ENCODE measurements at regions not wholly inside any gene's neighbourhood (a gene's known extent, or its start where the extent isn't known, plus 50 kb on each side); places are given as distances from the start of the nearest gene placed in this dataset.

GRCh38 chr1:30816211-30817076 lies 58.9 kb upstream of the LAPTM5 start:
- no peak for TF ChIP-seq EZH2 (IDR thresholded peaks at IDR 0.05; ENCODE audit: borderline replicate concordance, control insufficient read depth, low read depth, low read length)
- TF ChIP-seq CTCF (IDR thresholded peaks at IDR 0.05 in 2 of 3, conservative IDR thresholded peaks at IDR 0.05 in 1 of 3; ENCODE audit: control insufficient read depth in 2 of 3, extremely low read depth in 1 of 3, insufficient read depth in 1 of 3, low read depth in 3 of 3, low read length in 3 of 3), result no peak
- no peak for TF ChIP-seq ZBED1 (IDR thresholded peaks at IDR 0.05; ENCODE audit: borderline replicate concordance)
- no peak for TF ChIP-seq TAF1 (IDR thresholded peaks at IDR 0.05; ENCODE audit: borderline replicate concordance, low read depth, low read length)
- TF ChIP-seq MYC (IDR thresholded peaks at IDR 0.05; ENCODE audit: insufficient read depth, insufficient read length, insufficient replicate concordance, low read length, severe bottlenecking), result no peak
- TF ChIP-seq CHD4 (IDR thresholded peaks at IDR 0.05), result no peak
- no peak for TF ChIP-seq CHD2 (IDR thresholded peaks at IDR 0.05; ENCODE audit: borderline replicate concordance, low read depth, low read length)
- no peak for TF ChIP-seq YY1 (IDR thresholded peaks at IDR 0.05; ENCODE audit: low read depth, low read length)
- no peak for TF ChIP-seq SREBF1 (IDR thresholded peaks at IDR 0.05; ENCODE audit: low read length)

Data from GM12878 (cell line).